Heart right ventricle (tissue), 16 donors: ENCODE measurements at regions not wholly inside any gene's neighbourhood (a gene's known extent, or its start where the extent isn't known, plus 50 kb on each side); places are given as distances from the start of the nearest gene placed in this dataset.

Source experiments
- ATAC-seq, 8 donors: fragments of 200-7000 bp; cut with Tn5 transposase; one replicate each; pipeline ENCODE4 v1.9.1; 2020; ENCODE audit warnings: mild to moderate bottlenecking in 8 of 8, moderate library complexity in 8 of 8, moderate number of reproducible peaks in 1 of 8
- DNase-seq, 2 donors: peaks; one replicate each; pipeline ENCODE4 v3.0.0-alpha.2; 2020
- H3K27ac ChIP-seq, 10 donors: fragments of 200-600 bp; sonication (generic) in 2 of 10; one replicate each; pipeline versions ENCODE4 v1.5.0 to v1.8.0; 2020 to 2022; ENCODE audit warnings: mild to moderate bottlenecking in 3 of 10
- H3K27me3 ChIP-seq, 7 donors: fragments of 200-600 bp; one replicate each; pipeline ENCODE4 v1.8.0; 2021 to 2022; ENCODE audit warnings: mild to moderate bottlenecking in 2 of 7
- H3K36me3 ChIP-seq, 9 donors: fragments of 200-600 bp; sonication (generic) in 1 of 9; one replicate each; pipeline versions ENCODE4 v1.5.0 to v1.8.0; 2020 to 2022; ENCODE audit warnings: mild to moderate bottlenecking in 2 of 9
- H3K4me1 ChIP-seq, 9 donors: fragments of 200-600 bp; sonication (generic) in 1 of 9; one replicate each; pipeline versions ENCODE4 v1.5.0 to v1.8.0; 2020 to 2022; ENCODE audit warnings: mild to moderate bottlenecking in 4 of 9
- H3K4me3 ChIP-seq, 10 donors: fragments of 200-600 bp; sonication (generic) in 2 of 10; one replicate each; pipeline versions ENCODE4 v1.5.0 to v1.8.0; 2020 to 2022; ENCODE audit warnings: mild to moderate bottlenecking in 7 of 10, moderate library complexity in 2 of 10
- H3K9me3 ChIP-seq, 11 donors: fragments of 200-600 bp in 10 of 11; sonication (generic) in 2 of 11; one replicate each; pipeline versions ENCODE4 v1.5.0 to v1.8.0; 2013 to 2022; ENCODE audit warnings: mild to moderate bottlenecking in 2 of 11, control low read depth in 1 of 11, moderate library complexity in 1 of 11
- CTCF ChIP-seq, 9 donors: fragments of 200-600 bp; sonication (generic) in 2 of 9; IDR thresholded peaks; one replicate each; pipeline versions ENCODE4 v1.5.0 to v1.8.0; 2021 to 2022; ENCODE audit warnings: antibody characterized with exemption in 9 of 9, mild to moderate bottlenecking in 5 of 9, moderate library complexity in 1 of 9
- WGBS, 2 donors: extraction: QIAGEN DNeasy Blood & Tissue Kit; methylation state at CpG; one replicate each; pipeline ENCODE4 v1.1.7; 2013; ENCODE audit warnings: inconsistent platforms in 1 of 2; 5-methylcytosine and 5-hydroxymethylcytosine counted together
- intact Hi-C, 10 donors: fragments of 100-400 bp; cut with DNase I; formaldehyde crosslinking; loops; one replicate each; pipeline versions ENCODE4 v1.11.1 to v1.14.2; 2022
- donor health status: Arrhythmogenic right ventricular cardiomyopathy.
- donor health status: ischemic (EF 13 %, LVEDD 7.1; RV severe dilation, severe dysfunction).
- donor health status: healthy with polysubstance abuse.
- donor health status: DM: no; HTN: yes; CAD: no.
- donor health status: DM: no; HTN: no; CAD: no.
- donor health status: ischemic (EF 25% LVEDD 6.9; RV normal size, moderate dysfunction).
- donor health status: ischemic (EF 25% LVEDD 5.7; RV mildly dilated, moderate dysfunction).
- donor health status: healthy.
- donor health status: DM: yes; HTN: yes; CAD: no.
- donor health status: Ischemic cardiomyopathy.
- donor health status: ischemic (EF 35%, LVEDD 5.7; RV mildly dilated, moderate dysfunction).
- donor health status: nonischemic (EF 11% LVEDD 7.7; RV severe dilation, severe dysfunction).
- donor health status: DM: yes; HTN: yes; CAD: no.
- donor health status: PGD.
- donor health status: ischemic (EF 29% LVEDD 5.4; RV normal size, mild dysfunction).
- donor health status: nonischemic (EF 23%, LVEDD 6.1; RV moderate dilation, normal function).

GRCh38 chr4:45079616-45080015 lies 353.3 kb upstream of the GNPDA2 start:
- no peaks in the 10 kb centered on the region for H3K4me1 ChIP-seq

GRCh38 chr4:45078201-45078600 lies 351.8 kb upstream of the GNPDA2 start:
- Histone ChIP-seq H3K27me3 (no peaks in the 10 kb centered on the region), H3K36me3 (no peaks in the 10 kb centered on the region), H3K4me1 (no peaks in the 10 kb centered on the region), H3K27ac (no peak overlapping the region), H3K9me3 (peaks cover 0 to 37% (median 0%) of the 10 kb centered on the region in 11 donors), H3K4me3 (no peak overlapping the region)
- DNase-seq (no peak), ATAC-seq (no peak)
- TF ChIP-seq CTCF (IDR thresholded peaks at IDR 0.05), result no peak
- intact Hi-C loops, result no loop called here

More at GRCh38 chr4:45079616-45080015, 353.3 kb upstream of the GNPDA2 start:
- peaks cover 0 to 37% (median 0%) of the 10 kb centered on the region in 11 donors for H3K9me3 ChIP-seq
- intact Hi-C loops, result no loop called here
- no peaks in the 10 kb centered on the region for H3K36me3 ChIP-seq
- no peak for ATAC-seq
- no peak overlapping the region for H3K27ac ChIP-seq
- H3K4me3 ChIP-seq, result no peak overlapping the region
- TF ChIP-seq CTCF (IDR thresholded peaks at IDR 0.05), result no peak
- 71 to 83% methylated on average over 1 of the region's 1 CpG for WGBS, 2 donors
- DNase-seq, result no peak
- H3K27me3 ChIP-seq, result no peaks in the 10 kb centered on the region

GRCh38 chr4:45072981-45073380 lies 346.6 kb upstream of the GNPDA2 start:
- no peak overlapping the region for H3K4me3 ChIP-seq
- 72 to 79% methylated on average over 3 of the region's 3 CpGs for WGBS, 2 donors
- no peaks in the 10 kb centered on the region for H3K36me3 ChIP-seq
- no peaks in the 10 kb centered on the region for H3K27me3 ChIP-seq
- peaks cover 0 to 6% (median 0%) of the 10 kb centered on the region in 11 donors for H3K9me3 ChIP-seq
- DNase-seq, result no peak
- intact Hi-C loops, result no loop called here
- H3K4me1 ChIP-seq, result no peaks in the 10 kb centered on the region
- ATAC-seq, result no peak
- no peak for TF ChIP-seq CTCF (IDR thresholded peaks at IDR 0.05)
- no peak overlapping the region for H3K27ac ChIP-seq

GRCh38 chr4:45064741-45065140 lies 338.4 kb upstream of the GNPDA2 start:
- ATAC-seq (no peak), DNase-seq (no peak)
- Histone ChIP-seq H3K36me3 (no peaks in the 10 kb centered on the region), H3K4me3 (no peak overlapping the region), H3K27ac (no peak overlapping the region), H3K9me3 (peaks cover 0 to 25% (median 4%) of the 10 kb centered on the region in 11 donors), H3K27me3 (no peaks in the 10 kb centered on the region), H3K4me1 (no peaks in the 10 kb centered on the region)
- TF ChIP-seq CTCF (IDR thresholded peaks at IDR 0.05), result no peak
- intact Hi-C loops, result no loop called here
- 82 to 89% methylated on average over 7 of the region's 7 CpGs for whole genome bisulfite sequencing, 2 donors
